IPS DF 19.7 (cell line): ENCODE measurements at regions not wholly inside any gene's neighbourhood (a gene's known extent, or its start where the extent isn't known, plus 50 kb on each side); places are given as distances from the start of the nearest gene placed in this dataset.

Experiments used
- DNase-seq: peaks from one replicate; pipeline ENCODE4 v3.0.0-alpha.2; 2013; ENCODE audit warnings: low read depth, low spot score

- no peak for DNase-seq
Measured at GRCh38 chr11:70786021-70786665, 387.8 kb downstream of the CTTN start.

- DNase-seq = no peak
Measured at GRCh38 chr11:70788248-70789022, 390.1 kb downstream of the CTTN start.

GRCh38 chr11:70790671-70791300 lies 392.5 kb downstream of the CTTN start:
- peak; percentile 12 for DNase-seq

GRCh38 chr11:70796648-70797227 lies 398.4 kb downstream of the CTTN start:
- peak; percentile 28 for DNase-seq

- no peak for DNase-seq
Measured at GRCh38 chr11:70798296-70798695, 400.0 kb downstream of the CTTN start.

GRCh38 chr11:70799386-70799785 lies 401.1 kb downstream of the CTTN start:
- DNase-seq = no peak

GRCh38 chr11:70802185-70802584 lies 403.9 kb downstream of the CTTN start:
- DNase-seq = no peak

GRCh38 chr11:70804139-70804837 lies 406.0 kb downstream of the CTTN start:
- no peak for DNase-seq

- no peak for DNase-seq
Measured at GRCh38 chr11:70805243-70805642, 406.9 kb downstream of the CTTN start.

GRCh38 chr11:70805971-70806370 lies 407.6 kb downstream of the CTTN start:
- no peak for DNase-seq

- no peak for DNase-seq
Measured at GRCh38 chr11:70806461-70807194, 408.3 kb downstream of the CTTN start.

- no peak for DNase-seq
Measured at GRCh38 chr11:70807195-70807543, 408.8 kb downstream of the CTTN start.

- no peak for DNase-seq
Measured at GRCh38 chr11:70808686-70809375, 410.5 kb downstream of the CTTN start.

- DNase-seq = no peak
Measured at GRCh38 chr11:70810133-70810532, 411.8 kb downstream of the CTTN start.

GRCh38 chr11:70810681-70811080 lies 412.4 kb downstream of the CTTN start:
- DNase-seq = no peak

- no peak for DNase-seq
Measured at GRCh38 chr11:70811483-70811882, 413.2 kb downstream of the CTTN start.

- no peak for DNase-seq
Measured at GRCh38 chr11:70811915-70812314, 413.6 kb downstream of the CTTN start.

- no peak for DNase-seq
Measured at GRCh38 chr11:70812472-70812871, 414.1 kb downstream of the CTTN start.

- no peak for DNase-seq
Measured at GRCh38 chr11:70813651-70814050, 415.3 kb downstream of the CTTN start.

- DNase-seq = no peak
Measured at GRCh38 chr11:70815485-70815832, 417.1 kb downstream of the CTTN start.
